GM18861 (cell line): ENCODE measurements at regions not wholly inside any gene's neighbourhood (a gene's known extent, or its start where the extent isn't known, plus 50 kb on each side); places are given as distances from the start of the nearest gene placed in this dataset.
"Not testable (repeated sequence)": the region's sequence is repeated elsewhere in the genome, so short reads cannot be mapped to it uniquely, and the experiment has no call there.

Experiments
- ATAC-seq: cut with Tn5 transposase; IDR thresholded peaks from one replicate; pipeline ENCODE4 v1.9.1; 2021; ENCODE audit not compliant: unreplicated experiment

DNA sequence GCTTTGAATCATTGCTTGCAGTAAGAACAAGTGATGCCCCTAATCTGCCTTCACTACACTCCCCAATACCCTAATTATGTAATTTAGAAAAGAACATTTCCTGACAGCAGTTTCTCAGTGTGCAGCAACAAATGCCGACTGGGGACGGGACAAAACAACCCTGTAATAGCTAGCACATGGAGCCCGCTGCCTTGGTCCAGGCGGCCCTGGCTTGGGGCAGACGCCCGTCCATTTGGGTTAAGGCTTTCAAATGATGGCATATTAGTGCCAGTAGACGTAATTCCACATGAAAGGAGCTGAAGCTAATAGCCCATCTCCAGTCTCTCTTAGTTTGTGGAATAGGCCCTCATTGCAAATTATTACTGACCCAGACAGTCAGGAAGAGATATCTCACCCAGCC is 150.6 kb upstream of the PITX1 start:
- ATAC-seq, result no peak

DNA sequence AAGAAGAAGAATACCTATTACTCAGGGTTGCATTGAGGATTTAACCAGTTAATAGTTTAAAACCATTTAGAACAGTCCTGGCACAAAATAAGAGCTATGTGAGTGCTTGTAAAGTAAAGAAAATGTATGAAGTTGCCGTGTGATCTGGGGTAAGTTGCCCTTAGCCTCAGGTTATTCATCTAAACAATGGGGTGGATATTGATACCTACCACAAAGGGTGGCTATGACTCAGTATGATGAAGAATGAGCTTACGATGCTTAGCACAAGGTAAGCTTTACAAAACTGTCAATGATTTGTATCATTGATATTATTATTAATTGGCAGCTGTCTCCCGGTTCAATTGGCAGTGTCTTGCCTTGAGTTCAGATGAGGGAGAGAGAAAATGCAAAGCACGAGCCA is 149.4 kb upstream of the PITX1 start:
- ATAC-seq, result no peak

- no peak for ATAC-seq
Observed at GRCh38 chr5:135182675-135183074, 148.6 kb upstream of the PITX1 start.

DNA sequence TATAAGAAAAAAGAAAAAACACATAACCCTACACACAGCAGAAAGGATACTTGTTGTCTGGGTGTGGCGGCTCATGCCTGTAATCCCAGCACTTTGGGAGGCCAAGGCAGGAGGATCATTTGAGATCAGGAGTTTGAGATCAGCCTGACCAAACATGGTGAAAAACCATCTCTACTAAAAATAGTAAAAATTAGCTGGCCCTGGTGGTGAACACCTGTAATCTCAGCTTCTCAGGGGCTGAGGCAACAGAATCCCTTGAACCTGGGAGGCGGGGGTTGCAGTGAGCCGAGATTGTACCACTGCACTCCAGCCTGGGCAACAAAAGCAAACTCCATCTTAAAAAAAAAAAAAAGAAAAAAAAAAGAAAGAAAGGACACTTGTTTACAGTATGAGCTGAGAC is 147.6 kb upstream of the PITX1 start:
- no peak for ATAC-seq

- no peak for ATAC-seq
Observed at GRCh38 chr5:135179308-135179980, 145.4 kb upstream of the PITX1 start.

DNA sequence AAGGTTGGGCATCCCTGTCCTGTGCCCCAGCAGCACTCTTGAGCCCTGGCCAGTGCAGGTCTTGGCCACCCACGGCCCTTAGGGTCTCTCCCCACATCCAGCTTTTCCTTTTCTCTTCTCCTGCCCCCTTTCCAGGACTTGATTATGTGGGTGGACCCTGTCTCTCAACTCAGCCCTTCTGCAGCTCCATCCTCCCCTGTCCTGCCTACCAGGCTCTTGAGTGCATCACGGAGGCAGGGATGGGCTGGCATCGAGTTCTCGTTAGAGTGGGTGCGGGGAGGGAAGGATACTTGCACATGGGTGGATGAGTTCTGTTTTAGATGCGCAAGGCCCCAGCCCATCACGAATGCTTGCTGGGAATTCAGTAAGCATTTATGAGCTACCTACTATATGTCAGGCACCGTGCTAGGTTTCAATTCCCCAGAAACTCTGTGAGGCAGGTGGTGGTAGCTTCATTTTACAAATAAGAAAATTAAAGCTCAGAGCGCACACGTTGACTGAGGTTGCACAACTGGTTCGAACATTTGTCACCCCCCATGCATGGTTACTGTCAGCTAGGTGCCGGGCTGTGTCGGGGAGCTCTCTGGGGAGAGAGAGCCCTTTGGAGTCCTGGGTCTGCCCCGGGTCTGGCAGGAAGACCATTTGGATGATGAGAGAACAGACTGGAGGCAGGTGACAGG is 144.6 kb upstream of the PITX1 start:
- no peak for ATAC-seq

DNA sequence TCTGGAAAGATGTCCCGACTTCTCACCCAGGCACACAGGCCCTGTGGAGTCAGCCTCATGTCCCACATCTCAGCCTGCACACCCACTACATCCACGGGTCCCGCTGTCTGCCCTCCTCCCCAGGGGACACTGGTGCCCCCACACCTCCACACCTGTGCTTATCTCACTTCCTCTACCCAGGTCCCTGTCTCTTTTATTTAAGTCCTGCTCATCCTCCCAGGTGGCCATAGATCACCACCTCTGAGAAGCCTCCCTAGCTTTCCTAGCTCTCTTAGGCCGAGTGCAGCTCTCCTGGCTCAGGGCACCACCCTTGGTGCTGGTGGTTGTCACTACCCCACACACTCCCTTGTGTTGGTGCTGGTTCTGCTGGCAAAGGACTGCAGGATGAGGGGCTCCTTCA is 143.6 kb upstream of the PITX1 start:
- no peak for ATAC-seq

DNA sequence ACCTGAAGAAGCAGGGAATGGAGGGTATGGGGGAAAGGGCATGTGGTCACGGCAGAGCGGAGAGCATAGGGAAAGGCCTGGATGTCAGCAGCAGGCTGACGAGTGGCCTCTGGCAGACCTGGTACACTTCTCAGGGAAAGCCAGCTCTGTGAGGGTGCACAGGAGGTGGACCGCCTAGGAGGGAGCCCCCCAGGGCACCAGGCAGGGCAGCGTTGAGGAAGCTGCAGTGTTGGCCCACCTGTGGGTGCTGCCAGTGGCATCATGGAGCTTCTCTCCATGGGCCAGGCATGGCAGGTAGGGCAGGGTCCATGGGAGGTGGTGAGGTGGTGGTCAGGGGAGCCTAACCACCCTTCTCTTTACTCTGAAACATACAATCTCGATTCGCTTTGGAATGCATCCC is 143.0 kb upstream of the PITX1 start:
- ATAC-seq, result no peak

DNA sequence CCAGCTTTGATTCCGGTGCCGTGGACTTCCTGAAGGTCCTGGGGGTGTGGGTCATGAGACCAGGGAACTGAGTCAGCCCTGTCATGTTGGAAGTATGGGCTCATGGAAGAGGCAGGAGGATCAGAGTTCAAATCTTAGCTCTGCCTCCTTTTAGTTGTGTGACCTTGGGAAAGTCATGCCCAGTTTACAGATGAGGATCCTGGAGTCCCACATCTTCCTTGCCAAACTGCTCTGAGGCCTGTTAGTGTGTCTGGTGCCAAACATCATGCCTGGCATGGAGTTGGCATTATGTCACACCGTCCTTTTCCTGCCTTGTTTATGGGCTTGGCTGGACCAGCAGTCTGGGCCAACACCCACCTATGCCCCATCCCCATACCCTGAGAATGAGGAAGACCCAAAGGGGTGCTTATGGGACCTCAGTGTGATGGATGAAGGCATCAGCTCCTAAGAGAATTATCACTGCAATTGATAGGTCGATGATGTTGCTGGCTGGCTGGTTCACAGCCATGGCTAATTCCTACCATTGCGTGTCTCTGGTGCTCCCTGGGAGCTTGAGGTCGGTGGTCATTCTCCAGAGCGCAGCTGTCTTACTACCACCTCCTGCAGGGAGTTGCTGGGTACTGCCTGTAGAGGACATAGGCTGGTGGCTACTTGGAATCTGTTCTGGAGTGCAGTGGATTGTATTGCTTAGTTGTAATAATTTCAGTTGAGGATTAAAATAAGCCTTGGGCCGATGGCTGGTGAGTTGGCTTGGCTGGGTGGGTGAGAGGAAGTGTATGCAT is 140.5 kb upstream of the PITX1 start:
- no peak for ATAC-seq

DNA sequence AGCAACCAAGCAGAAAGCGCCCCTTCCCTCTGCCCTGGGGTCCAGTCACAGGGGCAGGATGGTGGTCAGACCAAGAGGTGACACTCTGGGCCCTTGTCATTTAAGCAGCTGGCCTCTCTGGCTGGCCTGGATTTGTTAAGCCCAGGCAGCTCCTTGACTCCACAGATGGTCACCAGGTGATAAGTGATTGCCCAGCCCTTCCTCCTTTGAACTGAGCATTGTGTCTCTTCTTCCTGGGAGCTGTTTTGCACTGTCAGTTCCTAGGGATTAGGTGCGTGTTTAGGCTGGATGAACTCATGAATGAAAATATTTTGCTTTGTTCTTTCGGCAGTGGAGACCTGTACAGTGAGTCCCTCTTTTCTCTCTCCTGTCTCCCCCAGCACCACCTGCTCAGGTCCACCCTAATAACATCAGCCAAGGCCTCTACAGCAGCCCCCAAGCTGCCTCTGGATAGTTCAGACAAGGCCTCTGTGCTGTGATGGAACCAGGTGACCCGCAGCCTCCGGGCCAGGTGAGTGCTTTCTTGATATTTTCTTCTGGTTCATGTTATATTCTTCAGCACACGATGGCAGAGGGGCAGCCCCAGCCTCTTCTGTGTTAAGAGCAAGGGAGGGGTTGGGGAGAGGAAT is 139.7 kb upstream of the PITX1 start:
- ATAC-seq, result no peak

DNA sequence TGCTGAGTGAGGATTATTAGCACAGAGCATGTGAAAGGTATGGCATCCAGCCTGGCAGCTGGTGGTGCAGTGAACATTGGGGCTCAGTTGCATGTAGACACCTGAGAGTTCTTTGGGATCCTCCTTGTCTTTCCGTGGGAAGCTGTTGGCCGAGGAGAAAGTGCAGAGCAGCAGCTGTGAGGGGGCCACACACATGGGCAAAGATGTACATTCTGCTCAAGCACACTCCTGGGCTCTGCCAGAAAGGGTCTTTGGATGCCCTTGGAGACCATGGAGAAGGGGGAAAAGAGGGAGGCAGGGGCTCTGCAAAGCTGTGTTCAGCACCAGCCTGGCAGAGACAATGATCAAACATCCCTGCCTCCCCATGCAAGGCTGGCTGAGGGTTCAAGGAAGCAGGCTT is 138.7 kb upstream of the PITX1 start:
- ATAC-seq, result no peak

GRCh38 chr5:135171336-135171735 is 137.3 kb upstream of the PITX1 start:
- ATAC-seq, result no peak

- no peak for ATAC-seq
Observed at GRCh38 chr5:135170500-135170899, 136.5 kb upstream of the PITX1 start.

- ATAC-seq, result no peak
Observed at GRCh38 chr5:135169753-135170152, 135.7 kb upstream of the PITX1 start.

DNA sequence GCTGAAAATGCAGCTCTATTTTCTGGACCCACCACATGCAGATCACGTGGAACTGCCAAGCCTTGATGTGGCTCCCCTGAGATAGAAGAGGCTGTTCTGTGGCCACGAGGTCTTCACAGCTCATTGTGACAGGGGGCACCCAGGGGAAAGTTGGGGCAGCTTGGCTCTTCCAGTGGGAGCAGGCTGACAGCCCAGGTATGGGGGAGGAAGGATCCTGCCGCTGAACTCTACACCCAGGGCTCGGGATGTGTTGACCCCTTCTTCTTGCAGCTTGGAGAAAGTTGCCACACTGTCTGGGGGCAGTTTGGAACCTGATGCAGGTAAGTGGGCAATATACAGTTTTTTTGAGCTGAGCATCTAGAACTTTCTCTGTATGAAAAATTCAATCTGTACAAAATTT is 133.6 kb upstream of the PITX1 start:
- no peak for ATAC-seq

DNA sequence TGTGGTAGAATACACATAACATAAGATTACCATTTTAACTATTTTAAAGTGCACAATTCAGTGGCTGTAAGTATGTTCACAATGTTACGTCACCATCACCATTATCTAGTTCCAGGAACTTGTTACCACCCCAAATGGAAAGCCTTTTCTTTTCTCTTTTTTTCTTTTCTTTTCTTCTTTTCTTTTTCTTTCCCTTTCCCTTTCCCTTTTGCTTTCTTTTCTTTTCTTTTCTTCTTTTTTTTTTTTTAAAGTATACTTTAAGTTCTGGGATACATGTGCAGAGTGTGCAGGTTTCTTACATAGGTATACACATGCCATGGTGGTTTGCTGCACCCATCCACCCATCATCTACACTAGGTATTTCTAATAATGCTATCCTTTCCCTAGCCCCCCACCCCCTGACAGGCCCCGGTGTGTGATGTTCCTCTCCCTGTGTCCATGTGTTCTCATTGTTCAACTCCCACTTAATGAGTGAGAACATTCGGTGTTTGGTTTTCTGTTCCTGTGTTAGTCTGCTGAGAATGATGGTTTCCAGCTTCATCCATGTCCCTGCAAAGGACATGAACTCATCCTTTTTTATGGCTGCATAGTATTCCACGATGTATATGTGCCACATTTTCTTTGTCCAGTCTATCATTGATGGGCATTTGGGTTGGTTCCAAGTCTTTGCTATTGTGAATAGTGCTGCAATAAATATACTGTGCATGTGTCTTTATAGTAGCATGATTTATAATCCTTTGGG is 131.0 kb upstream of the PITX1 start:
- not testable (repeated sequence) for ATAC-seq

DNA sequence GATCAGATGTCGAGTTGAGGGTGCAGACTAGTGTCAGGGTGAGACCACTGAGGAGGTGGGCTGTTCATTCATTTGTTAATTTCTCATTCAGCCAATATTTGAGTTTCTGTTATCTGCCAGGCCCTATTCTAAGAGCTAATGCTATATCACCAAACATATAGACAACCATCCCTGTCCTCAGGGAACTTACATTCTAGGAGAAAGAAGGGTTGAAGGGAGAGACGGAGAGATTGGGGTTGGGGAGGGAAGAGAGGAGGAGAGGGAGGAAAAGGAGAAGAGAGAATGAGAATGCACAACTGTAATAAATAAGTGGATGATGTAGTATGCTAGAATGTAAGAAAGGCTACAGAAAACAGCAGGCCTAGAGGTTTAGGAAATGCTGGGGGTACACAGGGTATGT is 129.9 kb upstream of the PITX1 start:
- no peak for ATAC-seq

- no peak for ATAC-seq
Observed at GRCh38 chr5:135163391-135163790, 129.4 kb upstream of the PITX1 start.

- ATAC-seq, result no peak
Observed at GRCh38 chr5:135162661-135163265, 128.7 kb upstream of the PITX1 start.

GRCh38 chr5:135161221-135161620 is 127.2 kb upstream of the PITX1 start:
- no peak for ATAC-seq
